ENCODE measurements at regions not wholly inside any gene's neighbourhood (a gene's known extent, or its start where the extent isn't known, plus 50 kb on each side); places are given as distances from the start of the nearest gene placed in this dataset.
A peak's percentile ranks its signal among the peaks of the same experiment; 100 is the strongest.

GRCh38 chr20:50242548-50242862 is 51.9 kb downstream of the CEBPB start:
- H3K4me3 ChIP-seq, result no peak overlapping the region
- peak overlapping the region in 18 of 21 experiments; percentile 53 to 90 (median 80) for H3K27ac ChIP-seq

GRCh38 chr20:50242863-50243609 is 52.4 kb downstream of the CEBPB start:
- no peak overlapping the region for H3K4me3 ChIP-seq
- peak overlapping the region in 18 of 21 experiments; percentile 53 to 90 (median 80) for H3K27ac ChIP-seq

GRCh38 chr20:50243610-50244351 is 53.2 kb downstream of the CEBPB start:
- H3K27ac ChIP-seq, result peak overlapping the region in 19 of 21 experiments; percentile 15 to 90 (median 78)

GRCh38 chr20:50244352-50245149 is 53.9 kb downstream of the CEBPB start:
- Histone ChIP-seq H3K27ac (peak overlapping the region in 20 of 21 experiments; percentile 20 to 91 (median 82)), H3K4me3 (no peak overlapping the region)

More at GRCh38 chr20:50243610-50244351, 53.2 kb downstream of the CEBPB start:
- no peak overlapping the region for H3K4me3 ChIP-seq

GRCh38 chr20:50245498-50246366 is 55.1 kb downstream of the CEBPB start:
- H3K4me3 ChIP-seq, result no peak overlapping the region
- peak overlapping the region in 20 of 21 experiments; percentile 20 to 91 (median 82) for H3K27ac ChIP-seq

- H3K27ac ChIP-seq, result peak overlapping the region in 20 of 21 experiments; percentile 20 to 91 (median 82)
- H3K4me3 ChIP-seq, result no peak overlapping the region
Measured at GRCh38 chr20:50246367-50247195, 56.0 kb downstream of the CEBPB start.

- H3K4me3 ChIP-seq, result no peak overlapping the region
- H3K27ac ChIP-seq, result peak overlapping the region in 20 of 21 experiments; percentile 62 to 91 (median 82)
Measured at GRCh38 chr20:50247196-50248094, 56.8 kb downstream of the CEBPB start.

- Histone ChIP-seq H3K27ac (peak overlapping the region in 20 of 21 experiments; percentile 62 to 91 (median 82)), H3K4me3 (no peak overlapping the region)
Measured at GRCh38 chr20:50248104-50248641, 57.5 kb downstream of the CEBPB start.

- Histone ChIP-seq H3K4me3 (no peak overlapping the region), H3K27ac (peak overlapping the region in 16 of 21 experiments; percentile 20 to 91 (median 69))
Measured at GRCh38 chr20:50249447-50250388, 59.1 kb downstream of the CEBPB start.

GRCh38 chr20:50250679-50251382 is 60.2 kb downstream of the CEBPB start:
- peak overlapping the region in 6 of 21 experiments; percentile 16 to 91 (median 81) for H3K27ac ChIP-seq
- no peak overlapping the region for H3K4me3 ChIP-seq

GRCh38 chr20:50251383-50251748 is 60.7 kb downstream of the CEBPB start:
- peak overlapping the region in 4 of 21 experiments; percentile 38 to 91 (median 66) for H3K27ac ChIP-seq

GRCh38 chr20:50251992-50252511 is 61.4 kb downstream of the CEBPB start:
- no peak overlapping the region for H3K4me3 ChIP-seq
- H3K27ac ChIP-seq, result peak overlapping the region in 3 of 21 experiments; percentile 41 to 91 (median 54)

More at GRCh38 chr20:50251383-50251748, 60.7 kb downstream of the CEBPB start:
- H3K4me3 ChIP-seq, result no peak overlapping the region

- H3K27ac ChIP-seq, result peak overlapping the region in 2 of 21 experiments; percentile 54 to 91
- no peak overlapping the region for H3K4me3 ChIP-seq
Measured at GRCh38 chr20:50252701-50253100, 62.1 kb downstream of the CEBPB start.

GRCh38 chr20:50253101-50253500 is 62.5 kb downstream of the CEBPB start:
- H3K27ac ChIP-seq, result no peak overlapping the region
- no peak overlapping the region for H3K4me3 ChIP-seq

Measured in skin epidermis (tissue), 12 donors.